ENCODE measurements at regions not wholly inside any gene's neighbourhood (a gene's known extent, or its start where the extent isn't known, plus 50 kb on each side); places are given as distances from the start of the nearest gene placed in this dataset.

DNA sequence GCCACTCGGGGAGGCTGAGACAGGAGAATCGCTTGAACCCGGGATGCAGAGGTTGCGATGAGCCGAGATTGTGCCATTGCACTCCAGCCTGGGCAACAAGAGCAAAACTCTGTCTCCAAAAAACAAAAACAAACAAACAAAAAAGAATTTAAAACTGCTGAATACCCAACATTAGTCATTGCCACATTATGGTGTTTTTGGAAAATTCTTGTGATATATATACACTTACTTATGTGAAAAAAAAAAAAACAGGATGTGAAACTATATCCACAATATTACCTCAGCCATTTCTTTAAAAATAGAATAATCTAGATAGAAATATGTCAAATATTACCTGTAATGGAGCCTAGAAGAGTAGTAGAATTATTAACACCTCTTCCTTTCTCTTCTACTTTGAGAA, 288.3 kb upstream of the FN1 start:
- no peak for DNase-seq (ENCODE audit: low read depth in 1 of 2, low spot score in 1 of 2)
- Histone ChIP-seq H3K27ac (replicated peaks) (no peak overlapping the region), H3K27me3 (ENCODE audit: insufficient read depth, poor library complexity, severe bottlenecking) (no peaks in the 10 kb centered on the region), H3K4me3 (replicated peaks; ENCODE audit: insufficient read depth, low read length) (no peak overlapping the region)
- no peak for TF ChIP-seq SPI1 (IDR thresholded peaks at IDR 0.05; ENCODE audit: borderline replicate concordance, low read depth)
- TF ChIP-seq, protein P1, sequence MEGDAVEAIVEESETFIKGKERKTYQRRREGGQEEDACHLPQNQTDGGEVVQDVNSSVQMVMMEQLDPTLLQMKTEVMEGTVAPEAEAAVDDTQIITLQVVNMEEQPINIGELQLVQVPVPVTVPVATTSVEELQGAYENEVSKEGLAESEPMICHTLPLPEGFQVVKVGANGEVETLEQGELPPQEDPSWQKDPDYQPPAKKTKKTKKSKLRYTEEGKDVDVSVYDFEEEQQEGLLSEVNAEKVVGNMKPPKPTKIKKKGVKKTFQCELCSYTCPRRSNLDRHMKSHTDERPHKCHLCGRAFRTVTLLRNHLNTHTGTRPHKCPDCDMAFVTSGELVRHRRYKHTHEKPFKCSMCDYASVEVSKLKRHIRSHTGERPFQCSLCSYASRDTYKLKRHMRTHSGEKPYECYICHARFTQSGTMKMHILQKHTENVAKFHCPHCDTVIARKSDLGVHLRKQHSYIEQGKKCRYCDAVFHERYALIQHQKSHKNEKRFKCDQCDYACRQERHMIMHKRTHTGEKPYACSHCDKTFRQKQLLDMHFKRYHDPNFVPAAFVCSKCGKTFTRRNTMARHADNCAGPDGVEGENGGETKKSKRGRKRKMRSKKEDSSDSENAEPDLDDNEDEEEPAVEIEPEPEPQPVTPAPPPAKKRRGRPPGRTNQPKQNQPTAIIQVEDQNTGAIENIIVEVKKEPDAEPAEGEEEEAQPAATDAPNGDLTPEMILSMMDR (IDR thresholded peaks at IDR 0.05; ENCODE audit: insufficient read depth, low read length) = no peak
- TF ChIP-seq, protein P2, sequence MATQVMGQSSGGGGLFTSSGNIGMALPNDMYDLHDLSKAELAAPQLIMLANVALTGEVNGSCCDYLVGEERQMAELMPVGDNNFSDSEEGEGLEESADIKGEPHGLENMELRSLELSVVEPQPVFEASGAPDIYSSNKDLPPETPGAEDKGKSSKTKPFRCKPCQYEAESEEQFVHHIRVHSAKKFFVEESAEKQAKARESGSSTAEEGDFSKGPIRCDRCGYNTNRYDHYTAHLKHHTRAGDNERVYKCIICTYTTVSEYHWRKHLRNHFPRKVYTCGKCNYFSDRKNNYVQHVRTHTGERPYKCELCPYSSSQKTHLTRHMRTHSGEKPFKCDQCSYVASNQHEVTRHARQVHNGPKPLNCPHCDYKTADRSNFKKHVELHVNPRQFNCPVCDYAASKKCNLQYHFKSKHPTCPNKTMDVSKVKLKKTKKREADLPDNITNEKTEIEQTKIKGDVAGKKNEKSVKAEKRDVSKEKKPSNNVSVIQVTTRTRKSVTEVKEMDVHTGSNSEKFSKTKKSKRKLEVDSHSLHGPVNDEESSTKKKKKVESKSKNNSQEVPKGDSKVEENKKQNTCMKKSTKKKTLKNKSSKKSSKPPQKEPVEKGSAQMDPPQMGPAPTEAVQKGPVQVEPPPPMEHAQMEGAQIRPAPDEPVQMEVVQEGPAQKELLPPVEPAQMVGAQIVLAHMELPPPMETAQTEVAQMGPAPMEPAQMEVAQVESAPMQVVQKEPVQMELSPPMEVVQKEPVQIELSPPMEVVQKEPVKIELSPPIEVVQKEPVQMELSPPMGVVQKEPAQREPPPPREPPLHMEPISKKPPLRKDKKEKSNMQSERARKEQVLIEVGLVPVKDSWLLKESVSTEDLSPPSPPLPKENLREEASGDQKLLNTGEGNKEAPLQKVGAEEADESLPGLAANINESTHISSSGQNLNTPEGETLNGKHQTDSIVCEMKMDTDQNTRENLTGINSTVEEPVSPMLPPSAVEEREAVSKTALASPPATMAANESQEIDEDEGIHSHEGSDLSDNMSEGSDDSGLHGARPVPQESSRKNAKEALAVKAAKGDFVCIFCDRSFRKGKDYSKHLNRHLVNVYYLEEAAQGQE (IDR thresholded peaks at IDR 0.05; ENCODE audit: insufficient replicate concordance, low read depth) = no peak
- no peak for TF ChIP-seq GABPA (IDR thresholded peaks at IDR 0.05; ENCODE audit: low read depth)
- TF ChIP-seq POLR2AphosphoS5 (IDR thresholded peaks at IDR 0.05; ENCODE audit: low read depth) = no peak

DNA sequence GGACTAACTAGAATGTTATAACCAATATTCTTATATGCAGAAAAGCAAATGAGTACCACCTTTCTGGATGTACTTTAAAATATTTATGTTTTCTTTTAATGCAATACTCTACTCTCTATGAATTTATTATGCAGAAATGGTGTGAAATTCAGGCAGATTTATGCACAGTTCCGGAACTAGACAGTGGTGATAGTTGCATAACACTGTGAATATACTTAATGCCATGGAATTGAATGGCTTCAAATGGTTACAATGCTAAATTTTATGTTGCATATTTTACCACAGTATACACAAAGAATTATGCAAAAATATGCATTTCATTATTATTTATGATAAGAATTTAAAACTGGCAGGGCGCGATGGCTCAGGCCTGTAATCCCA, 287.8 kb upstream of the FN1 start:
- TF ChIP-seq POLR2AphosphoS5 (IDR thresholded peaks at IDR 0.05; ENCODE audit: low read depth) (no peak), GABPA (IDR thresholded peaks at IDR 0.05; ENCODE audit: low read depth) (no peak), SPI1 (IDR thresholded peaks at IDR 0.05; ENCODE audit: borderline replicate concordance, low read depth) (no peak)
- TF ChIP-seq, protein P1 (IDR thresholded peaks at IDR 0.05; ENCODE audit: insufficient read depth, low read length) = no peak
- TF ChIP-seq, protein P2 (IDR thresholded peaks at IDR 0.05; ENCODE audit: insufficient replicate concordance, low read depth) = no peak
- no peaks in the 10 kb centered on the region for H3K27me3 ChIP-seq (ENCODE audit: insufficient read depth, poor library complexity, severe bottlenecking)
- no peak for DNase-seq (ENCODE audit: low read depth in 1 of 2, low spot score in 1 of 2)
- no peak overlapping the region for H3K27ac ChIP-seq (replicated peaks)
- no peak overlapping the region for H3K4me3 ChIP-seq (replicated peaks; ENCODE audit: insufficient read depth, low read length)

DNA sequence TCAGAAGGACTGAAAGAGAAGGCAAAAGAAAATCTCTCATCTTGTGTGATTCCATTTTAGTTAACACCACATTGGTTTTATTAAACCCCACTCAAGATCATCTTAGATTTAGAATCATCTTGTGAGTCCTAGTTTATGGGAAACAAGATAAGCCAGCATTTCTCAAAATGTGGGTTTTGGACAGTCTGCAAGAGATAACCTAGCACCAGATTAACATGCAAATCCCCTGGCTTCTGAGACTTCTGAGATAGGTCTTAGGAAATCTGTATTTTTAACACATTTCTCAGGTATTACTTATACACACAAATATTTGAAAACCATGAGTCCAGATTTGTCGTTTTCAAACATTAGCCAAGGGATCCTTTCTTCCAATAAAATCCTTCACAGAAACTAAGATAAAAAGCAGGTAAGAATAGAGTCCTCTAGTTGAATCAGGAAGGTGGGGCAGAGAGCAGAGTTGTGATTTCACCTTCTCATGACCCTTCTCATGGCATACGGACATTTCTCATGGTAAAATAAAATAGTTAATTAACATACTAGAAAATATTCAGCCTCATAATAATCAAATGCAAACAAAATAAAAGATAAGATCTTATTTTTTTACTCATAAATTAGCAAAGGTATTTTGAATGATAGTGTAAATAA, 287.2 kb upstream of the FN1 start:
- TF ChIP-seq, protein P2 (IDR thresholded peaks at IDR 0.05; ENCODE audit: insufficient replicate concordance, low read depth) = no peak
- TF ChIP-seq SPI1 (IDR thresholded peaks at IDR 0.05; ENCODE audit: borderline replicate concordance, low read depth) = no peak
- DNase-seq (ENCODE audit: low read depth in 1 of 2, low spot score in 1 of 2) = no peak
- H3K27ac ChIP-seq (replicated peaks) = no peak overlapping the region
- H3K4me3 ChIP-seq (replicated peaks; ENCODE audit: insufficient read depth, low read length) = no peak overlapping the region
- H3K27me3 ChIP-seq (ENCODE audit: insufficient read depth, poor library complexity, severe bottlenecking) = no peaks in the 10 kb centered on the region

Measured in HL-60 (cell line).